Sciatic nerve (tissue), 2 donors: ENCODE measurements at regions not wholly inside any gene's neighbourhood (a gene's known extent, or its start where the extent isn't known, plus 50 kb on each side); places are given as distances from the start of the nearest gene placed in this dataset.
"Not testable (repeated sequence)": the region's sequence is repeated elsewhere in the genome, so short reads cannot be mapped to it uniquely, and the experiment has no call there.

Experiments
- ATAC-seq: fragments of 200-7000 bp; cut with Tn5 transposase; one replicate; pipeline ENCODE4 v1.9.1; 2020; ENCODE audit warnings: mild to moderate bottlenecking, moderate library complexity
- DNase-seq: peaks from one replicate; pipeline ENCODE4 v3.0.0-alpha.2; 2020; ENCODE audit warnings: low spot score
- intact Hi-C: fragments of 100-400 bp; cut with DNase I; formaldehyde crosslinking; loops from one replicate; pipeline ENCODE4 v1.14.2; 2022
- donor health status: DM: no; HTN: no; CAD: no.
- donor health status: DM: no; HTN: no; CAD: no.

DNA sequence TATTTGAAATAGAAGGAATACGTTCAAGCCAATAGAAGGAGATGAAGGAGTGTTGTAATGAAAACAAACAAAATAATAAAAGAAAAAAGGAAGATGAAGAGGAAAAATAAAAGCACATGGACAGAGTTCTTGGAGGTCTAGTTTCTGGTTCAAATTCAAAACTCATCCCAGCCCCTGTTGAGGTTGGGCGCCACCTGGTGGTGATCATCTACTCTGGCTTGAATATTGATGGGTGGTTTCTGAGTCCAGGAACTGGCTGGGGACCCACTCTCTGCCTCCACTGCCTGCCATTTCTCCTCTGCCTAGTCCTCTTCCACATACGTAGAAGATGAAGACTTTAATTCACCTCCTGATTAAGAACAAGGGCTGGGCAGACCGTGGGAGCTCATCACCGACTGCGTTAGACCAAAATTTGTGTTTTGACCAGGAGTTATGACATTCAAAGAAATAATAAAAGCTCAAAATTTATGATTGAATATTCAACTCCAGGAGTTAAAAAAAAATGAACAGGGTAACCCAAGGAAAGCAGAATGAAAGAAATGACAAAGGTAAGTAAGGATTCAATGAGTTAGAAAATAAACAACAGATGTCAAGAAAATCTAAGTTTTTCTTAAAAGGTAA, 99.0 kb upstream of the SLC1A3 start:
- peak; percentile 88 for DNase-seq
- peak; percentile 67 for ATAC-seq
- intact Hi-C loops, result no loop called here

DNA sequence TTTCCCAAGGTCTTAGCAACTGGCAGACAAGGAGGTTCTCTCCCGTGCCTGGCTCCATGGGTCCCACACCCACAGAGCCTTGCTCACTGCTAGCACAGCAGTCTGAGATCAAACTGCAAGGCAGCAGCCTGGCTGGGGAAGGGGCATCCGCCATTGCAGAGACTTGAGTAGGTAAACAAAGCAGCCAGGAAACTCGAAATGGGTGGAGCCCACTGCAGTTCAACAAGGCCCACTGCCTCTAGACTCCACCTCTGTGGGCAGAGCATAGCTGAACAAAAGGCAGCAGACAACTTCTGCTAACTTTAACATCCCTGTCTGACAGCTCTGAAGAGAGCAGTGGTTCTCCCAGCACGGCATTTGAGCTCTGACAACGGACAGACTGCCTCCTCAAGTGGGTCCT, 98.1 kb upstream of the SLC1A3 start:
- DNase-seq, intact Hi-C loops, ATAC-seq: not testable (repeated sequence)

GRCh38 chr5:36513647-36514046, 92.8 kb upstream of the SLC1A3 start:
- DNase-seq, intact Hi-C loops, ATAC-seq: not testable (repeated sequence)

GRCh38 chr5:36519881-36520280, 86.5 kb upstream of the SLC1A3 start:
- no peak for DNase-seq
- no peak for ATAC-seq
- intact Hi-C loops, result no loop called here

- DNase-seq (no peak), ATAC-seq (no peak)
- intact Hi-C loops, result no loop called here
These were observed 85.2 kb upstream of the SLC1A3 start for GRCh38 chr5:36521219-36521618.

DNA sequence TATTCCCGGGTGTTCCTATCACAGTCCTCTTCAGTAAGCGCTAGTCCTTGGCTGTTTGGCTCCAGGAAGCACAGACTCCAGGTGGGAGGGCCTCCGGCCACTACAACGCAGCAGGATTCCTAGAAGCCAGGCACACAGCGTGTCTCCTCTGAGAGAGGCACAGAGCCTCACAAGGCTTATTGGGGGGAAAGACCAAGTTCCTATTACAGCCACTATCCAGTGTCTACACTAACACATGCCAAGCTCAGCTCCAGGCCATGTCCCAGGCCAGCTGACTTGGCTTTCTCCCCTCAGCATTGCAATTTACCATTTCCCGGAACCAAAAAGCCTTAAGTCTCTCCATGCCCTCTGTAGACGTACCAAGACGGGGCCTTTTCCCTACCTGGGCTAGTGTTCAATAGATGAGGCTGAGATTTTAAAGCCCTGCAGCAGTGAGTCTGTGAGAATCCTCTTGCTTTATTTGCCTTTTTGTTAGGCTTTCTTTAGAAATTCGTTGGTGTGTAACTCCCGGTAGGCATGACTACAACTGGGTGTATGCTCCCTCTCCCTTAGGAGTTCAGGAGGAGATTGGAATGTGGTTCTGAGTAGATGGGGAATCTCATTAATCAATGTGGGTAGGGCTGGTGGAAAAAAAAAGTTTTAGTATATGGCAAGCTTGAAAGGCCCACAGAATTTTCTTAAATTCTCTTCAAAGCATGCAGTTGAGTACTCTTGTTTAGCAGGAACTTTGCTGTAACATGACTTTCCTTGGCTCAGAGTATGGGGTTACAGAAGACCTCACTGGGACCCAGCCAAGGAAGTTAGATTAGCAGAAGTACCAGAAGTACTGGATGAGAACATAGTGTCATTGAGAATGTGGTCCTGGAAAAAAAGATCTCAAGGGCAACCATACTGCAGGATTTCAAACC, 84.3 kb upstream of the SLC1A3 start:
- intact Hi-C loops, result no loop called here
- peak; percentile 79 for ATAC-seq
- DNase-seq, result no peak

GRCh38 chr5:36522746-36523065, 83.7 kb upstream of the SLC1A3 start:
- ATAC-seq (peak; percentile 25), DNase-seq (no peak)
- intact Hi-C loops, result no loop called here

- ATAC-seq (no peak), DNase-seq (no peak)
- intact Hi-C loops, result no loop called here
These were observed 83.0 kb upstream of the SLC1A3 start for GRCh38 chr5:36523450-36523849.

DNA sequence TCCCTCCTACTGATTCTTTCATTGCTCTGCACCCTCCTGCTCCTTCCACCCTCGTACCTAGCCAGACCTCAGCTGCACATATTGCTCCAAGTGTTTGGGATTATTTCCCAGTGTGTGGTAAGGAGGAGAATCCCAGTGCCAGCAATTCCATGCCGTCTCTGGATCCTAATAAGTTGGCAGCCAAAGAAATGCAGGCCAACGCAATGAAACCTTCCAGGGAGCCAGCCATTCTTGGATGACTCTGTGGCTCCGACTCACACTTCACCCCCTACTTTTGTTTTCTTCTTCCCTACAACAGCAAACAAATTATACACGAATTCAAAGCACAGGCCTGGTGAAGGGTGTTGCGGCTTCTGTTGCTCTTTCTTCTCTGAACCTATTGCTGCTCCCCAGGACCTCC, 82.5 kb upstream of the SLC1A3 start:
- no peak for ATAC-seq
- no peak for DNase-seq
- intact Hi-C loops, result no loop called here

- no peak for DNase-seq
- no peak for ATAC-seq
- intact Hi-C loops, result no loop called here
These were observed 79.9 kb upstream of the SLC1A3 start for GRCh38 chr5:36526537-36526936.

GRCh38 chr5:36528588-36528987, 77.8 kb upstream of the SLC1A3 start:
- peak; percentile 30 for ATAC-seq
- intact Hi-C loops, result no loop called here
- DNase-seq, result no peak

- intact Hi-C loops, result no loop called here
- DNase-seq (no peak), ATAC-seq (no peak)
These were observed 77.3 kb upstream of the SLC1A3 start for GRCh38 chr5:36529142-36529541.

DNA sequence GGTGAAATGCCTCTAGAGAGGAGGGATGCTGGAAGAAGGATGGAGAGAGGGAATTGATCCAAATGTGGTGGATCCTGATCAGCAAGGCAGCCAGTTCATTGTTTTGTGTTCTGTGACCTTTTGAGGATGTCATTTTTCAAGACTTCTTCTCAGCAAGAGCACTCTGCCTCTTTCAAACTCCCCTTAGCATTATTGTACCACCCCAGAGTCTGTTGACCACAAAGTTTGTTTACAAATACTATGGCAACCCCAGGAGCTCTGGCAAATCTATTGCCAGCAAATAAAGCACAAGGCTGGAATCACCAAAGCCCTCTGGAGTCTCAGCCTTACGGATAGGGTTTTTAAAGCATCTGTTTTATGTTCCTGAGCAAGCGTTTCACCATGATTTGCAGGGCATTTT, 76.2 kb upstream of the SLC1A3 start:
- ATAC-seq (no peak), DNase-seq (no peak)
- intact Hi-C loops, result no loop called here

- ATAC-seq (no peak), DNase-seq (no peak)
- intact Hi-C loops, result no loop called here
These were observed 75.0 kb upstream of the SLC1A3 start for GRCh38 chr5:36531401-36531800.

GRCh38 chr5:36535378-36535777, 71.0 kb upstream of the SLC1A3 start:
- DNase-seq (no peak), ATAC-seq (peak; percentile 46)
- intact Hi-C loops, result no loop called here

GRCh38 chr5:36535859-36536615, 70.4 kb upstream of the SLC1A3 start:
- intact Hi-C loops, result no loop called here
- no peak for ATAC-seq
- DNase-seq, result no peak

GRCh38 chr5:36536616-36537005, 69.8 kb upstream of the SLC1A3 start:
- DNase-seq (no peak), ATAC-seq (no peak)
- intact Hi-C loops, result no loop called here

- no peak for DNase-seq
- no peak for ATAC-seq
- intact Hi-C loops, result no loop called here
These were observed 68.7 kb upstream of the SLC1A3 start for GRCh38 chr5:36537724-36538123.

- ATAC-seq (no peak), DNase-seq (no peak)
- intact Hi-C loops, result no loop called here
These were observed 53.6 kb upstream of the SLC1A3 start for GRCh38 chr5:36552651-36553393.
